ENCODE measurements at regions not wholly inside any gene's neighbourhood (a gene's known extent, or its start where the extent isn't known, plus 50 kb on each side); places are given as distances from the start of the nearest gene placed in this dataset.
"Not testable (repeated sequence)": the region's sequence is repeated elsewhere in the genome, so short reads cannot be mapped to it uniquely, and the experiment has no call there.

DNA sequence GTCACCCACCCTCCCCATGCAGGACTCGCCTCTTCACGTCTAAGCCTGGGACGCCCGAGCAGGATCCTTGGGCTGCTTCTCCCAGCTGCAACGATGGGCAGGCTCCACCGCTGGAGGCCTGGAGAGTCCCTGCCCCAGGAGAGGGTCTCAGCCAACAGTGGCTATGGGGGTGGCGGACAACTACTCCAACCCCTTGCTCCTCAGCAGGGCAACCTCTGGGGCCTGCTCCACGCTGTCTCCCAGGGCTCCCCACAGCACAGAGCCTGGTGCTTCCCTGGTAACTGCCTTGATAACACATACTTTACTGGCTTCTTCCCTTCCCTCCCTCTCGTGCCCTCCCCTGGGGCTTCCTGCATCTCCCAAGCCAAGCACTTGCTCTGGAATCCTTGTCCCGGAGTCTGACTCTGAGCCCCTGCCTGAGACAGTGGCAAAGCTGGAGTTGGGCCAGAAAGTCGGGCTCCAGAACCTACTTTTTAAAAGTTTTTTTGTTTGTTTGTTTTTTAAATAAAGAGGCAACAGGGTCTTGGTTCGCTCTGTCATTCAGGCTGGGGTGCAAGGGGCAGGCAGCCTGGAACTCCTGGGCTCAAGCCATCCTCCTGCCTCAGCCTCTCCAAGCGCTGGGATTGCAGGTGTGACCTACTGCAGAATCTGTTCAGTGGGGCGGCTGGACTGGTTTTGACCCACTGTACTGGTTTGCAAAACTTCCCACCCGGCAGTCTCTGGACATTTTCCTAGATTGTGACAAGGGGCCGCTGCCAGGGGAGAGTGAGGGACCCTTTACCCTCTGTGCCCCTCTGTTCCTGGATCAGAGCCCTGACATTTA is 99.4 kb downstream of the TNFRSF13B start:
- no peak for DNase-seq (ENCODE audit: low spot score)
- Histone ChIP-seq H3K9ac (ENCODE audit: low read depth in 1 of 2, low read length in 2 of 2) (no peak overlapping the region), H3K27ac (ENCODE audit: low read depth in 1 of 2, low read length in 2 of 2) (no peak overlapping the region), H3K9me3 (ENCODE audit: control insufficient read depth in 4 of 4, low read length in 3 of 4) (peaks cover 0 to 5% (median 0%) of the 10 kb centered on the region in 4 donors), H3K36me3 (ENCODE audit: control insufficient read depth in 4 of 4, insufficient read depth in 3 of 4, low read depth in 1 of 4, low read length in 3 of 4) (no peaks in the 10 kb centered on the region), H3K4me1 (ENCODE audit: control insufficient read depth in 4 of 4, insufficient read depth in 4 of 4, low read length in 3 of 4) (peaks cover 6 to 26% (median 22%) of the 10 kb centered on the region in 4 donors), H3K4me3 (ENCODE audit: low read depth in 1 of 3, low read length in 3 of 3) (no peak overlapping the region), H3K27me3 (ENCODE audit: control insufficient read depth in 4 of 4, insufficient read depth in 4 of 4, low read length in 3 of 4) (no peaks in the 10 kb centered on the region)
- WGBS = 60% methylated on average over 16 of the region's 16 CpGs
- TF ChIP-seq YY1 (IDR thresholded peaks at IDR 0.05) = no peak
- TF ChIP-seq JUND (IDR thresholded peaks at IDR 0.05) = peak in 1 of 2 donors; percentile 27
- peak in 1 of 2 donors; percentile 74 for TF ChIP-seq RXRA (IDR thresholded peaks at IDR 0.05)
- peak; percentile 28 for TF ChIP-seq SP1 (IDR thresholded peaks at IDR 0.05)

DNA sequence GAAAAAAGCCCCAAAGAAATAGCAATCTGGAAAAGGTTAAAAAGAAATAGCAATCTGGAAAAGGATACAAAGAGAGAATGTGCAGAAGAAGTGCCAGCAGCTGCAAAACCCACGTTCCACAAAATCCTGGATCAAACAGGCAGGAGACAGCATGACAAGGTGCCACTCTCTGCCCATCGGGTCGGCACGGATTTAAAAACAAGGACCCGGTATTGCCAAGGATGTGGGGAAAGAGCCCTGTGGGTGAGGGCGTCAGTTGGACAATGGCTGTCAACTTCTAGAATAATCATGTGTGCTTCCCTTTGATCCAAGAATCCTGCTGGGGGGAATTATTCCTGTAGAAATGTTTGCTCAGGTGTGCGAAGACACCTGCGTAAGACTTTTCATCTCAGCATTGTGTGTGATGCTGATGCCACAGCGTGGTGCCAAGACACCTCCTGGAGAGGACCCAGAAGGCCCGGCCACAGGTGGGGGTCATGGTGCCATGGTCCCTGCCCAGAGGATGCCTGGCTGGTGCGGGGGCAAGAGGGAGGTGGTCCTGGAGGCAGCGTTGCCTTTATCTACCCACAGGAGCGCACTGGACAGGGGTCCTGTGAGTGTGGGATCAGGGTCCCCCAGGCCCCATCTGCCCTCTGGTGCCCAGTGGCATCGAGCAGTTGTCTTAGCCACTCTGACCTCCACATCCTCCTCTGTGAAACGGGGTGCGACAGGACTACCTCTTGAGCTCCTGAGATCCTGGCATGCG is 100.3 kb downstream of the TNFRSF13B start:
- not testable (repeated sequence) for H3K36me3 ChIP-seq (ENCODE audit: control insufficient read depth in 4 of 4, insufficient read depth in 3 of 4, low read depth in 1 of 4, low read length in 3 of 4); H3K9me3 ChIP-seq (ENCODE audit: control insufficient read depth in 4 of 4, low read length in 3 of 4); H3K27ac ChIP-seq (ENCODE audit: low read depth in 1 of 2, low read length in 2 of 2); H3K27me3 ChIP-seq (ENCODE audit: control insufficient read depth in 4 of 4, insufficient read depth in 4 of 4, low read length in 3 of 4); H3K9ac ChIP-seq (ENCODE audit: low read depth in 1 of 2, low read length in 2 of 2); H3K4me3 ChIP-seq (ENCODE audit: low read depth in 1 of 3, low read length in 3 of 3); DNase-seq (ENCODE audit: low spot score)
- peaks cover 6 to 27% (median 23%) of the 10 kb centered on the region in 4 donors for H3K4me1 ChIP-seq (ENCODE audit: control insufficient read depth in 4 of 4, insufficient read depth in 4 of 4, low read length in 3 of 4)
- 89% methylated on average over 17 of the region's 17 CpGs for WGBS

DNA sequence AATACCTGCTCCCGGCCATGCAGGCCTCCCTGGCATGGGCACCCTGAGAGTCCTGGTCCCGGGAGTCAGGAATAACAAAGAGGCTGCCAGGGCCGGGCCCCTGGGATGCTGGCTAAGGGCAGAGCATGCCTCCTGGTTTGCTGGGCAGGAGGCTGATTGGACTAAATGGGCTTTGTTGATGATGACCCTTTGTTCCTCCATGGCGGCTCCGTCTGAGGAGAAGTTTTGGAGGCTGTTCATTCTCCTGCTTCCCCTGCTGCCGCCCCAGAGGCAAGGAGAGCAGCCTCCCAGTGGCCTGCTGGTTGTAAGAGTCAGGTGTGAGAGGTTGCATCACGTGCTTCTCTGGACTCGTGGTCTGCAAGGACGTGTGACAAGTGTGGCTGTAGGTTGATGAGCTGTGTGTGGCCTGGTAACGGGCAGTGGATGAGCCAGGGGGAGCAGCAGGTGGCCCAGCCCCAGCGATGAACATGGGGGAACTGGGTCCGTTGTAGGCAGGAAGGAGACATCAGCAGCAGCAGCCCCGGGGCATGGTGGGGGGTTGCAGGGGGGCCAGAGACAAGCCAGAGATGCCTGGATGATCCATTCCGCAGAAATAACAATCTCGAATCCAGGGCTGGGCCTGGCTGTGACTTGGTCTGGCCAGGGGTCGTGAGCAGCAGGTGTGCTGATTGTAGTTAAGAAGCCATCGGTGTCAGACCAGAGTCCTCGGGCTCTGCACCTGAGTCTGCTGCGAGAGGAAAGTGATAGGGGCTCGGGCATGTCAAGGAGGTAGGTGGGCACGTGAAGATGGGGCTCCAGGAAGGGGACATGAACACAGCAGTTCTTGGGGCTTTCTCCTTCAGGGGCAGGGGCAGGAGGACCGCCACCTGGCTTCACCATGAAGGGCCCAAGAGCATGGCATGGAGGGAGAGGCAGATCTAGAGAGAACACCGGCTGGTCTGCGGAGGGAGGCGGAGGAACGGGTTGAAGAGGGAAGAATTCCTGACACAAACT is 101.4 kb downstream of the TNFRSF13B start:
- TF ChIP-seq EGR1 (IDR thresholded peaks at IDR 0.05; ENCODE audit: low read depth in 2 of 2) (no peak), FOXA1 (IDR thresholded peaks at IDR 0.05) (no peak), RAD21 (IDR thresholded peaks at IDR 0.05) (no peak), FOXA2 (IDR thresholded peaks at IDR 0.05) (no peak), RXRA (IDR thresholded peaks at IDR 0.05) (no peak), HNF4G (IDR thresholded peaks at IDR 0.05) (no peak), TAF1 (conservative IDR thresholded peaks at IDR 0.05) (no peak), JUND (IDR thresholded peaks at IDR 0.05) (no peak), HNF4A (conservative IDR thresholded peaks at IDR 0.05) (no peak)
- TF ChIP-seq, protein P1, sequence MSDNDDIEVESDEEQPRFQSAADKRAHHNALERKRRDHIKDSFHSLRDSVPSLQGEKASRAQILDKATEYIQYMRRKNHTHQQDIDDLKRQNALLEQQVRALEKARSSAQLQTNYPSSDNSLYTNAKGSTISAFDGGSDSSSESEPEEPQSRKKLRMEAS (IDR thresholded peaks at IDR 0.05) = no peak
- TF ChIP-seq, protein P2, sequence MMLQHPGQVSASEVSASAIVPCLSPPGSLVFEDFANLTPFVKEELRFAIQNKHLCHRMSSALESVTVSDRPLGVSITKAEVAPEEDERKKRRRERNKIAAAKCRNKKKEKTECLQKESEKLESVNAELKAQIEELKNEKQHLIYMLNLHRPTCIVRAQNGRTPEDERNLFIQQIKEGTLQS (IDR thresholded peaks at IDR 0.05) = no peak
- Histone ChIP-seq H3K9ac (ENCODE audit: low read depth in 1 of 2, low read length in 2 of 2) (no peak overlapping the region), H3K27me3 (ENCODE audit: control insufficient read depth in 4 of 4, insufficient read depth in 4 of 4, low read length in 3 of 4) (no peaks in the 10 kb centered on the region), H3K9me3 (ENCODE audit: control insufficient read depth in 4 of 4, low read length in 3 of 4) (no peaks in the 10 kb centered on the region), H3K27ac (ENCODE audit: low read depth in 1 of 2, low read length in 2 of 2) (no peak overlapping the region), H3K36me3 (ENCODE audit: control insufficient read depth in 4 of 4, insufficient read depth in 3 of 4, low read depth in 1 of 4, low read length in 3 of 4) (no peaks in the 10 kb centered on the region), H3K4me1 (ENCODE audit: control insufficient read depth in 4 of 4, insufficient read depth in 4 of 4, low read length in 3 of 4) (peaks cover 6 to 25% (median 22%) of the 10 kb centered on the region in 4 donors), H3K4me3 (ENCODE audit: low read depth in 1 of 3, low read length in 3 of 3) (no peak overlapping the region)
- no peak for DNase-seq (ENCODE audit: low spot score)
- WGBS = 89% methylated on average over 26 of the region's 26 CpGs

DNA sequence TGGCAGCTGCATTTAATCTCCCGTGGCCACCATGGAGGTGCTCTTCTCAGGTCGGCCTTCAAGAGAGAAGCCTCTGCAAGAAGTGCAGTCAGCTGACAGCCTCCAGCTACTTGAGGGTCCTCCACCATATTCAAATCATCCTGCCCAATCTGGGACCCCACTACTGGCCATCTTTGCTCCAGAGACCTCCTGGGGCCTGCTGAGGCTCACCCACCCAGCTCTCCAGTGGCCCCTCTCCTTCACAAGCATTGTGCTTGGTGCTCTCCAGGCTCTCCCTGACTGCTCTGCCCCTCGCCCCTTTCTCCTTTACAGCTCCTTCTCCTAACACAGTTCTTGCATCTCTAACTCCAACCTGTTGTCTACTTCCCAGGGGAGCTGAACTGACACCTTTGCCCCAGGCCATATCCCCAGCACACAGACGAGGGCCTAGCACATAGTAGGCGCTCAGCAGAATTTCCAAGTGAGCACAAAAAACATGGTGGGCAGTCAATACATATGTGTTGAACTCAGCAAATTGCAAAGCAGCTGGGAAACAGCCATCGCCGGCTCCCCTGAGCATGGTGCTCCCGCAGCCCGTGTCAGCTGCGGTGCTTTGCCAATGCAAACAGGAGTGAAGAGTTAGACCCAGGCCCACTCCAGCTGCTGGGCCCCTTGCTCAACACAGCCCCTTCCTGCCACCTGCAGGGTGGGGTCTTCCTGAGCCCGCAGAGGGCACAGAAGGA is 102.2 kb downstream of the TNFRSF13B start:
- not testable (repeated sequence) for H3K27ac ChIP-seq (ENCODE audit: low read depth in 1 of 2, low read length in 2 of 2); DNase-seq (ENCODE audit: low spot score); H3K9me3 ChIP-seq (ENCODE audit: control insufficient read depth in 4 of 4, low read length in 3 of 4); H3K36me3 ChIP-seq (ENCODE audit: control insufficient read depth in 4 of 4, insufficient read depth in 3 of 4, low read depth in 1 of 4, low read length in 3 of 4); H3K27me3 ChIP-seq (ENCODE audit: control insufficient read depth in 4 of 4, insufficient read depth in 4 of 4, low read length in 3 of 4); H3K9ac ChIP-seq (ENCODE audit: low read depth in 1 of 2, low read length in 2 of 2); H3K4me3 ChIP-seq (ENCODE audit: low read depth in 1 of 3, low read length in 3 of 3)
- WGBS = 92% methylated on average over 10 of the region's 11 CpGs
- H3K4me1 ChIP-seq (ENCODE audit: control insufficient read depth in 4 of 4, insufficient read depth in 4 of 4, low read length in 3 of 4) = peaks cover 6 to 25% (median 21%) of the 10 kb centered on the region in 4 donors

DNA sequence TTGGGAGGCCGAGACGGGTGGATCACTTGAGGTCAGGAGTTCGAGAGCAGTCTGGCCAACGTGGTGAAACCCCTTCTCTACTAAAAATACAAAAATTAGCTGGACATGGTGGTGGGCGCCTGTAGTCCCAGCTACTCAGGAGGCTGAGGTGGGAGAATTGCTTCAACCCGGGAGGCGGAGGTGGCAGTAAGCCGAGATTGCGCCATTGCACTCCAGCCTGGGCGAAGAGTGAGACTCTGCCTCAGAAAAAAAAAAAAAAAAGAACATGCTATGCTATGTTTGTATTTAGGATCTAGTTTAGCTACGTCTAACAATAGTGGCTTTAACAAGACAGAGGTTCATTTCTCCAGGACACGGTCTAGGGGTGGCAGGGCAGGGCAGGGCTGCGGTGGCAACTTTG is 103.3 kb downstream of the TNFRSF13B start:
- not testable (repeated sequence) for H3K9ac ChIP-seq (ENCODE audit: low read depth in 1 of 2, low read length in 2 of 2); H3K27ac ChIP-seq (ENCODE audit: low read depth in 1 of 2, low read length in 2 of 2); H3K4me3 ChIP-seq (ENCODE audit: low read depth in 1 of 3, low read length in 3 of 3); H3K36me3 ChIP-seq (ENCODE audit: control insufficient read depth in 4 of 4, insufficient read depth in 3 of 4, low read depth in 1 of 4, low read length in 3 of 4); DNase-seq (ENCODE audit: low spot score); H3K9me3 ChIP-seq (ENCODE audit: control insufficient read depth in 4 of 4, low read length in 3 of 4); H3K27me3 ChIP-seq (ENCODE audit: control insufficient read depth in 4 of 4, insufficient read depth in 4 of 4, low read length in 3 of 4)
- H3K4me1 ChIP-seq (ENCODE audit: control insufficient read depth in 4 of 4, insufficient read depth in 4 of 4, low read length in 3 of 4) = peaks cover 6 to 22% (median 18%) of the 10 kb centered on the region in 4 donors
- WGBS = 93% methylated on average over 13 of the region's 13 CpGs

All from liver (tissue), 7 donors.